PC-9 (cell line): ENCODE measurements at regions not wholly inside any gene's neighbourhood (a gene's known extent, or its start where the extent isn't known, plus 50 kb on each side); places are given as distances from the start of the nearest gene placed in this dataset.

ENCODE experiments used
- BruUV-seq: library from RNA; stranded (reverse); fragments of 400-500 nt; replicated peaks from 2 replicates; lab custom pipeline; 2021; lab: Mats Ljungman, UMichigan
- CTCF ChIA-PET: fragments of 300-600 bp; sonication (Branson Sonifier 250); formaldehyde crosslinking; loops from one replicate; lab custom pipeline; 2022; ENCODE audit warnings: antibody characterized with exemption; lab: Charles Lee
- POLR2A ChIA-PET: fragments of 300-600 bp; sonication (Branson Sonifier 250); formaldehyde crosslinking; loops from one replicate; lab custom pipeline; 2022; ENCODE audit warnings: antibody characterized with exemption; ENCODE audit not compliant: unreplicated experiment; lab: Charles Lee
- DNase-seq, 2 experiments: peaks; one replicate each; pipeline versions ENCODE4 v3.0.0 to v3.0.0-alpha.2; 2015 to 2022; ENCODE audit warnings: mixed read lengths in 1 of 2
- H2AFZ ChIP-seq: fragments of 200-600 bp; sonication (generic); 2 replicates; pipeline ENCODE4 v1.8.1; 2017; ENCODE audit warnings: antibody characterized with exemption
- H3F3A ChIP-seq: fragments of 200-600 bp; sonication (generic); 2 replicates; pipeline ENCODE4 v1.8.1; 2017; ENCODE audit warnings: antibody characterized with exemption, mild to moderate bottlenecking, low read depth; ENCODE audit not compliant: insufficient read depth
- H3K27ac ChIP-seq: fragments of 200-600 bp; sonication (generic); 2 replicates; pipeline ENCODE4 v1.6.1; 2016; ENCODE audit warnings: mixed run types
- H3K27me3 ChIP-seq: fragments of 200-600 bp; sonication (generic); 2 replicates; pipeline ENCODE4 v1.6.1; 2016; ENCODE audit warnings: low read depth, mixed run types; ENCODE audit not compliant: insufficient read depth
- H3K36me3 ChIP-seq: fragments of 200-600 bp; sonication (generic); 2 replicates; pipeline ENCODE4 v1.6.1; 2016; ENCODE audit warnings: low read depth, mixed run types
- H3K4me1 ChIP-seq: fragments of 200-600 bp; sonication (generic); replicated peaks from 2 replicates; pipeline ENCODE4 v1.6.1; 2016; ENCODE audit warnings: mixed run types; ENCODE audit not compliant: insufficient read depth
- H3K4me2 ChIP-seq: fragments of 200-600 bp; sonication (generic); 2 replicates; pipeline ENCODE4 v1.6.1; 2017; ENCODE audit warnings: mixed run types
- H3K4me3 ChIP-seq: fragments of 200-600 bp; sonication (generic); 2 replicates; pipeline ENCODE4 v1.6.1; 2016; ENCODE audit warnings: mixed run types
- H3K79me2 ChIP-seq: fragments of 200-600 bp; sonication (generic); 2 replicates; pipeline ENCODE4 v1.6.1; 2017; ENCODE audit warnings: low read depth, mixed run types
- H3K9me2 ChIP-seq: fragments of 200-600 bp; sonication (generic); 2 replicates; pipeline ENCODE4 v1.8.1; 2017; ENCODE audit warnings: mild to moderate bottlenecking; ENCODE audit not compliant: insufficient read depth
- H3K9me3 ChIP-seq: fragments of 200-600 bp; sonication (generic); 2 replicates; pipeline ENCODE4 v1.8.1; 2016; ENCODE audit warnings: low read depth; ENCODE audit not compliant: insufficient read depth
- H4K20me1 ChIP-seq: fragments of 200-600 bp; sonication (generic); 2 replicates; pipeline ENCODE4 v1.8.1; 2017; ENCODE audit not compliant: insufficient read depth
- EZH2 ChIP-seq: fragments of 200-600 bp; sonication (generic); IDR thresholded peaks from 2 replicates; pipeline ENCODE4 v1.8.0; 2017; ENCODE audit warnings: antibody characterized with exemption, low read depth
- intact Hi-C: fragments of 100-400 bp; cut with micrococcal nuclease; formaldehyde crosslinking; loops from one replicate; pipeline ENCODE4 v1.10.0; 2022; ENCODE audit not compliant: unreplicated experiment
- TF ChIP-seq, protein P1 (sequence below): fragments of 200-600 bp; sonication (generic); conservative IDR thresholded peaks from 2 replicates; pipeline ENCODE4 v1.6.1; 2017; ENCODE audit warnings: mixed run types, antibody characterized with exemption, mild to moderate bottlenecking, moderate library complexity

GRCh38 chr18:43587538-43588153 is 310.4 kb upstream of the SYT4 start:
- DNase-seq, result no peak

GRCh38 chr18:43588838-43589237 is 311.5 kb upstream of the SYT4 start:
- Histone ChIP-seq H2AFZ (no peak overlapping the region), H3K9me3 (no peaks in the 10 kb centered on the region), H3K27me3 (no peaks in the 10 kb centered on the region), H3F3A (no peaks in the 10 kb centered on the region), H3K79me2 (no peaks in the 10 kb centered on the region), H4K20me1 (no peaks in the 10 kb centered on the region), H3K27ac (no peak overlapping the region), H3K4me3 (no peak overlapping the region), H3K4me2 (no peak overlapping the region), H3K9me2 (no peaks in the 10 kb centered on the region), H3K4me1 (no peaks in the 10 kb centered on the region), H3K36me3 (no peaks in the 10 kb centered on the region)
- BruUV-seq, result no TSS peak
- intact Hi-C loops, result loop anchor here (5.0 kb wide), 1 partner anchor 1477 kb away; no protein-coding TSS in a partner anchor
- ChIA-PET POLR2A (no interaction called here), CTCF (interaction anchor here (2.1 kb wide), 1 partner anchor 18 kb away, joined by 7 read pairs; no protein-coding TSS in a partner anchor)
- DNase-seq, result no peak
- TF ChIP-seq, protein P1, sequence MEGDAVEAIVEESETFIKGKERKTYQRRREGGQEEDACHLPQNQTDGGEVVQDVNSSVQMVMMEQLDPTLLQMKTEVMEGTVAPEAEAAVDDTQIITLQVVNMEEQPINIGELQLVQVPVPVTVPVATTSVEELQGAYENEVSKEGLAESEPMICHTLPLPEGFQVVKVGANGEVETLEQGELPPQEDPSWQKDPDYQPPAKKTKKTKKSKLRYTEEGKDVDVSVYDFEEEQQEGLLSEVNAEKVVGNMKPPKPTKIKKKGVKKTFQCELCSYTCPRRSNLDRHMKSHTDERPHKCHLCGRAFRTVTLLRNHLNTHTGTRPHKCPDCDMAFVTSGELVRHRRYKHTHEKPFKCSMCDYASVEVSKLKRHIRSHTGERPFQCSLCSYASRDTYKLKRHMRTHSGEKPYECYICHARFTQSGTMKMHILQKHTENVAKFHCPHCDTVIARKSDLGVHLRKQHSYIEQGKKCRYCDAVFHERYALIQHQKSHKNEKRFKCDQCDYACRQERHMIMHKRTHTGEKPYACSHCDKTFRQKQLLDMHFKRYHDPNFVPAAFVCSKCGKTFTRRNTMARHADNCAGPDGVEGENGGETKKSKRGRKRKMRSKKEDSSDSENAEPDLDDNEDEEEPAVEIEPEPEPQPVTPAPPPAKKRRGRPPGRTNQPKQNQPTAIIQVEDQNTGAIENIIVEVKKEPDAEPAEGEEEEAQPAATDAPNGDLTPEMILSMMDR, result no peak
- TF ChIP-seq EZH2, result no peak

More at GRCh38 chr18:43587538-43588153, 310.4 kb upstream of the SYT4 start:
- Histone ChIP-seq H3K4me3 (no peak overlapping the region), H3K4me1 (no peaks in the 10 kb centered on the region), H3K9me2 (no peaks in the 10 kb centered on the region), H3K4me2 (no peak overlapping the region), H3K36me3 (no peaks in the 10 kb centered on the region), H3F3A (no peaks in the 10 kb centered on the region), H4K20me1 (no peaks in the 10 kb centered on the region), H3K79me2 (no peaks in the 10 kb centered on the region), H3K9me3 (no peaks in the 10 kb centered on the region), H3K27me3 (no peaks in the 10 kb centered on the region), H3K27ac (no peak overlapping the region), H2AFZ (no peak overlapping the region)
- POLR2A ChIA-PET, result no interaction called here
- TF ChIP-seq, protein P1, result peak; percentile 72
- TF ChIP-seq EZH2, result no peak
- intact Hi-C loops, result loop anchor here (1.0 to 5.0 kb wide), 2 partner anchors 16 to 1475 kb away; no protein-coding TSS in a partner anchor
- CTCF ChIA-PET, result interaction anchor here (0.6 to 0.7 kb wide), 2 partner anchors 11 to 17 kb away, joined by 3 to 5 read pairs; no protein-coding TSS in a partner anchor
- BruUV-seq, result no TSS peak

- CTCF ChIA-PET, result interaction anchor here (0.6 to 2.1 kb wide), 2 partner anchors 19 to 353 kb away, joined by 4 to 7 read pairs; no protein-coding TSS in a partner anchor
Measured at GRCh38 chr18:43589611-43590151, 312.4 kb upstream of the SYT4 start.

More at GRCh38 chr18:43589611-43590151, 312.4 kb upstream of the SYT4 start:
- Histone ChIP-seq H3K4me2 (no peak overlapping the region), H2AFZ (no peak overlapping the region), H3K4me1 (no peaks in the 10 kb centered on the region), H4K20me1 (no peaks in the 10 kb centered on the region), H3K4me3 (no peak overlapping the region), H3K27me3 (no peaks in the 10 kb centered on the region), H3K27ac (no peak overlapping the region), H3K36me3 (no peaks in the 10 kb centered on the region), H3F3A (no peaks in the 10 kb centered on the region), H3K79me2 (no peaks in the 10 kb centered on the region), H3K9me2 (no peaks in the 10 kb centered on the region), H3K9me3 (no peaks in the 10 kb centered on the region)
- intact Hi-C loops, result loop anchor here (5.0 to 10.0 kb wide), 2 partner anchors 1477 to 1535 kb away; no protein-coding TSS in a partner anchor
- POLR2A ChIA-PET, result no interaction called here
- TF ChIP-seq, protein P1, result no peak
- no peak for TF ChIP-seq EZH2
- no TSS peak for BruUV-seq
- no peak for DNase-seq
